ENCODE measurements at regions not wholly inside any gene's neighbourhood (a gene's known extent, or its start where the extent isn't known, plus 50 kb on each side); places are given as distances from the start of the nearest gene placed in this dataset.

DNA sequence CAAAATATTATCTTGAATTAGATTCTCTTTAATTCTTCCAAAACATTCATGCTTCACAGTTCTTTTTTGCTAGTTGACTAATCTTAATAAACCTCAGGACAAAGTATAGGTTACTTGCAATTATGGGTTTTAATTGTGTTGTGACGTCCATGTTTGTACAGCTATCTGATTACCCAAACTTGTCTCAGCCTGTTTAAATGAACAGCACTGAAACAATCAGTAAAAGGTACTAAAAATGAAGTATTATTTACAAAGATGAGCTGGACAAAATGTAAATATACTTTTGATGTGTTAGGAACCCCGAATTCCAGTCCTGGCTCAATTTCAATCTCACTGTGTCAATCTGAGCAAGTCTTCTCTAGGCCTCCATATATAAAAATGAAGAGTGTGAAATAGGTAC, 57.4 kb upstream of the SLC6A14 start:
- Histone ChIP-seq H3K4me1 (no peaks in the 10 kb centered on the region), H3K27ac (replicated peaks) (no peak overlapping the region), H3K27me3 (ENCODE audit: low read depth) (no peaks in the 10 kb centered on the region), H3K4me3 (no peak overlapping the region), H3K9me3 (replicated peaks) (no peaks in the 10 kb centered on the region), H3K36me3 (no peaks in the 10 kb centered on the region)
- intact Hi-C loops (cut with micrococcal nuclease) = no loop called here
- TF ChIP-seq, protein P1, sequence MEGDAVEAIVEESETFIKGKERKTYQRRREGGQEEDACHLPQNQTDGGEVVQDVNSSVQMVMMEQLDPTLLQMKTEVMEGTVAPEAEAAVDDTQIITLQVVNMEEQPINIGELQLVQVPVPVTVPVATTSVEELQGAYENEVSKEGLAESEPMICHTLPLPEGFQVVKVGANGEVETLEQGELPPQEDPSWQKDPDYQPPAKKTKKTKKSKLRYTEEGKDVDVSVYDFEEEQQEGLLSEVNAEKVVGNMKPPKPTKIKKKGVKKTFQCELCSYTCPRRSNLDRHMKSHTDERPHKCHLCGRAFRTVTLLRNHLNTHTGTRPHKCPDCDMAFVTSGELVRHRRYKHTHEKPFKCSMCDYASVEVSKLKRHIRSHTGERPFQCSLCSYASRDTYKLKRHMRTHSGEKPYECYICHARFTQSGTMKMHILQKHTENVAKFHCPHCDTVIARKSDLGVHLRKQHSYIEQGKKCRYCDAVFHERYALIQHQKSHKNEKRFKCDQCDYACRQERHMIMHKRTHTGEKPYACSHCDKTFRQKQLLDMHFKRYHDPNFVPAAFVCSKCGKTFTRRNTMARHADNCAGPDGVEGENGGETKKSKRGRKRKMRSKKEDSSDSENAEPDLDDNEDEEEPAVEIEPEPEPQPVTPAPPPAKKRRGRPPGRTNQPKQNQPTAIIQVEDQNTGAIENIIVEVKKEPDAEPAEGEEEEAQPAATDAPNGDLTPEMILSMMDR (IDR thresholded peaks at IDR 0.05; ENCODE audit: borderline replicate concordance) = no peak
- DNase-seq = no peak

DNA sequence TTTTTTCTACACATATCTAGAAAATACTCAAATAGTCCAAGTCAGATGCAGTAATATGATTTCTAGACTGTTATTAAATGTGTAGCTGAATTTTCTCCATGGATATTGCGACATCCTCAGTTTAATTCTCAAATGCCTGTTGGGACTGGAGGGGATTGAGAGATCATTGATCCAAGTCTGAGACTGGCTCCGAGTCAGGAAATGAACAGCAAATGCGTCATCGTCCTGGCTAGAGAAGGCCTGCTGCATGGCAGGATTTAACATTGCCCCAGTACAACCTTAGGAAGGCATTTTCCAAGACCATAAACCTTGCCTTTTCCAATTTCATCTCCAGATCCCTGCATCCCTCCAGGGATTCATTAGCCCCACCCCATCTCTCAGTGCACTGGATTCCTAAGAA, 56.6 kb upstream of the SLC6A14 start:
- DNase-seq = peak; percentile 22

DNA sequence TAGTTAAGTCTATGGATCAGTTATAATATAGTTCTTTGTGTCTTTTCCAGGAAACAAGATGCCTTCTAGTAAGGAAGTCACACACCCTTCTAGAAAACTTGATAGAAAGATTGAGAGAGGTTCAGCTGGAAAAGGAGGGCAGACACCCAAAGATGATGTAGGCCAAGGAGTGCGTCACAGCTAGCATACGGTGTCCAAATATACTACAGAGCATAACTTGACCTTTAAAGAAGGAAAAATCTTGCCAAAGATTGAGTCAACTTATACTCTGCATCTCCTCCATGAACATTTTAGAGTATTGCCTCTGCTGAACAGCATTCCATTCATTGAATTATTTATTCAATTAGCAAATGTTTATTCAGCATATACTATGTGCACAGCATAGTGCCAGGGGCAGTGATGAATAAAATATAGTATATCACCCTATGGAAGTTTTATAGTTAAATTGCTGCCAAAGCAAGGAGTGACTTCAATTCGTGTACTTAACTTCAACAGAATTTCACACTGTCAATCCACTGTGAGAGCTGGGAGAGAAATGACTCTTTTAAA, 51.9 kb upstream of the SLC6A14 start:
- no peaks in the 10 kb centered on the region for H3K27me3 ChIP-seq (ENCODE audit: low read depth)
- H3K4me1 ChIP-seq = no peaks in the 10 kb centered on the region
- TF ChIP-seq, protein P1 (IDR thresholded peaks at IDR 0.05; ENCODE audit: borderline replicate concordance) = no peak
- no peaks in the 10 kb centered on the region for H3K36me3 ChIP-seq
- DNase-seq = peak; percentile 12
- no peak overlapping the region for H3K4me3 ChIP-seq
- intact Hi-C loops (cut with micrococcal nuclease) = no loop called here
- H3K9me3 ChIP-seq (replicated peaks) = no peaks in the 10 kb centered on the region
- H3K27ac ChIP-seq (replicated peaks) = no peak overlapping the region

More for the DNA sequence above, 56.6 kb upstream of the SLC6A14 start:
- no peaks in the 10 kb centered on the region for H3K4me1 ChIP-seq
- intact Hi-C loops (cut with micrococcal nuclease) = no loop called here
- no peaks in the 10 kb centered on the region for H3K36me3 ChIP-seq
- TF ChIP-seq, protein P1 (IDR thresholded peaks at IDR 0.05; ENCODE audit: borderline replicate concordance) = no peak
- no peaks in the 10 kb centered on the region for H3K27me3 ChIP-seq (ENCODE audit: low read depth)
- H3K27ac ChIP-seq (replicated peaks) = no peak overlapping the region
- no peak overlapping the region for H3K4me3 ChIP-seq
- no peaks in the 10 kb centered on the region for H3K9me3 ChIP-seq (replicated peaks)

Measured in left ventricle myocardium inferior (tissue), 1 donor.